HEK293 (cell line): ENCODE measurements at regions not wholly inside any gene's neighbourhood (a gene's known extent, or its start where the extent isn't known, plus 50 kb on each side); places are given as distances from the start of the nearest gene placed in this dataset.

Source experiments
- CTCF ChIA-PET: fragments of 350-600 bp; formaldehyde crosslinking; extraction: SDS; loops from one replicate; lab custom pipeline; 2021; ENCODE audit warnings: antibody characterized with exemption; lab: Yijun Ruan, JAX
- POLR2A ChIA-PET: fragments of 300-600 bp; formaldehyde crosslinking; extraction: SDS; loops from one replicate; lab custom pipeline; 2020; ENCODE audit warnings: antibody characterized with exemption, inconsistent platforms; lab: Yijun Ruan, JAX
- H3K27ac ChIP-seq: fragments of 200-500 bp; sonication (Bioruptor generic); 2 replicates; pipeline ENCODE4 v1.5.1; 2014; ENCODE audit warnings: low read depth, low read length, control low read depth, inconsistent platforms; ENCODE audit errors: extremely low read depth
- H3K36me3 ChIP-seq, 2 experiments: fragments of 200-500 bp in 1 of 2; sonication (Bioruptor generic) in 1 of 2; 1 replicate in 1 of 2; 2 replicates in 1 of 2; pipeline ENCODE4 v1.5.1; 2014 to 2017; ENCODE audit warnings: inconsistent platforms in 2 of 2, low read length in 2 of 2; ENCODE audit not compliant: control insufficient read depth in 2 of 2, insufficient read depth in 1 of 2
- H3K4me1 ChIP-seq: fragments of 200-500 bp; sonication (Bioruptor generic); 2 replicates; pipeline ENCODE4 v1.5.1; 2014; ENCODE audit warnings: mild to moderate bottlenecking, low read length, inconsistent platforms; ENCODE audit not compliant: control insufficient read depth, insufficient read depth
- H3K4me3 ChIP-seq: 2 replicates; pipeline ENCODE4 v1.5.1; 2011; ENCODE audit warnings: low read depth, mild to moderate bottlenecking, control low read depth, low read length, moderate library complexity
- H3K9me3 ChIP-seq: fragments of 200-500 bp; sonication (Bioruptor generic); 2 replicates; pipeline ENCODE4 v1.5.1; 2014; ENCODE audit warnings: low read depth, low read length, inconsistent platforms; ENCODE audit not compliant: control insufficient read depth, insufficient read depth
- ELK4 ChIP-seq: IDR thresholded peaks from 2 replicates; pipeline ENCODE4 v1.6.1; 2011; ENCODE audit warnings: mild to moderate bottlenecking, low read depth, low read length, borderline replicate concordance
- KLF9 ChIP-seq: fragments of 450-650 bp; formaldehyde crosslinking; IDR thresholded peaks from 2 replicates; pipeline ENCODE4 v1.5.1; 2016; ENCODE audit warnings: missing biosample characterization, missing genetic modification characterization, low read depth
- SCRT1 ChIP-seq: fragments of 450-650 bp; formaldehyde crosslinking; IDR thresholded peaks from 2 replicates; pipeline ENCODE4 v1.5.1; 2016; ENCODE audit warnings: missing biosample characterization, missing genetic modification characterization, borderline replicate concordance
- SCRT2 ChIP-seq: fragments of 450-650 bp; formaldehyde crosslinking; IDR thresholded peaks from 2 replicates; pipeline ENCODE4 v1.5.1; 2016; ENCODE audit warnings: missing biosample characterization, missing genetic modification characterization
- SP7 ChIP-seq: fragments of 450-650 bp; formaldehyde crosslinking; IDR thresholded peaks from 2 replicates; pipeline ENCODE4 v1.5.1; 2016; ENCODE audit warnings: missing biosample characterization, missing genetic modification characterization
- WT1 ChIP-seq: fragments of 450-650 bp; formaldehyde crosslinking; IDR thresholded peaks from 2 replicates; pipeline ENCODE4 v1.5.1; 2016; ENCODE audit warnings: missing biosample characterization, missing genetic modification characterization
- ZNF174 ChIP-seq: fragments of 450-650 bp; formaldehyde crosslinking; IDR thresholded peaks from 2 replicates; pipeline ENCODE4 v1.5.0; 2017; ENCODE audit warnings: missing biosample characterization, mild to moderate bottlenecking, missing genetic modification characterization
- ZNF335 ChIP-seq: fragments of 450-650 bp; formaldehyde crosslinking; conservative IDR thresholded peaks from 2 replicates; pipeline ENCODE4 v1.5.1; 2016; ENCODE audit warnings: missing biosample characterization, missing genetic modification characterization
- ZNF366 ChIP-seq: fragments of 450-650 bp; formaldehyde crosslinking; conservative IDR thresholded peaks from 2 replicates; pipeline ENCODE4 v1.5.1; 2016; ENCODE audit warnings: missing biosample characterization, missing genetic modification characterization
- ZNF610 ChIP-seq: fragments of 450-650 bp; formaldehyde crosslinking; IDR thresholded peaks from 2 replicates; pipeline ENCODE4 v1.5.1; 2016; ENCODE audit warnings: missing biosample characterization, missing genetic modification characterization, borderline replicate concordance
- ZNF785 ChIP-seq: fragments of 450-650 bp; formaldehyde crosslinking; IDR thresholded peaks from 2 replicates; pipeline ENCODE4 v1.5.1; 2016; ENCODE audit warnings: missing biosample characterization, missing genetic modification characterization
- TF ChIP-seq, protein P1 (sequence below): fragments of 450-650 bp; formaldehyde crosslinking; IDR thresholded peaks from 2 replicates; pipeline ENCODE4 v1.5.1; 2017; ENCODE audit warnings: missing biosample characterization, missing genetic modification characterization

GRCh38 chr5:126044931-126045565 is 378.2 kb upstream of the GRAMD2B start:
- POLR2A ChIA-PET = interaction anchor here (0.7 kb wide), 1 partner anchor 20 kb away, joined by 8 read pairs; no protein-coding TSS in a partner anchor
- H3K27ac ChIP-seq = no peak overlapping the region
- H3K36me3 ChIP-seq = no peaks in the 10 kb centered on the region
- TF ChIP-seq ZNF335 (tag by site-specific recombination) (0 out of 2 replicates have a peak, but pooled peaks have one; percentile 8), ZNF366 (tag by site-specific recombination) (peak; percentile 28; the same call in 1 of the 2 replicates), ELK4 (no peak), SCRT1 (tag by site-specific recombination) (peak; percentile 36; the same call in 1 of the 2 replicates), SP7 (tag by site-specific recombination) (peak; percentile 92), KLF9 (no peak)
- TF ChIP-seq, protein P1, sequence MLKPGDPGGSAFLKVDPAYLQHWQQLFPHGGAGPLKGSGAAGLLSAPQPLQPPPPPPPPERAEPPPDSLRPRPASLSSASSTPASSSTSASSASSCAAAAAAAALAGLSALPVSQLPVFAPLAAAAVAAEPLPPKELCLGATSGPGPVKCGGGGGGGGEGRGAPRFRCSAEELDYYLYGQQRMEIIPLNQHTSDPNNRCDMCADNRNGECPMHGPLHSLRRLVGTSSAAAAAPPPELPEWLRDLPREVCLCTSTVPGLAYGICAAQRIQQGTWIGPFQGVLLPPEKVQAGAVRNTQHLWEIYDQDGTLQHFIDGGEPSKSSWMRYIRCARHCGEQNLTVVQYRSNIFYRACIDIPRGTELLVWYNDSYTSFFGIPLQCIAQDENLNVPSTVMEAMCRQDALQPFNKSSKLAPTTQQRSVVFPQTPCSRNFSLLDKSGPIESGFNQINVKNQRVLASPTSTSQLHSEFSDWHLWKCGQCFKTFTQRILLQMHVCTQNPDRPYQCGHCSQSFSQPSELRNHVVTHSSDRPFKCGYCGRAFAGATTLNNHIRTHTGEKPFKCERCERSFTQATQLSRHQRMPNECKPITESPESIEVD (tag by site-specific recombination) = peak; percentile 77
- no peak overlapping the region for H3K4me3 ChIP-seq
- no peaks in the 10 kb centered on the region for H3K9me3 ChIP-seq
- peaks cover 13% of the 10 kb centered on the region for H3K4me1 ChIP-seq
- CTCF ChIA-PET = interaction anchor here (0.6 kb wide), 1 partner anchor 567 kb away, joined by 4 read pairs; no protein-coding TSS in a partner anchor

- Histone ChIP-seq H3K36me3 (no peaks in the 10 kb centered on the region), H3K9me3 (no peaks in the 10 kb centered on the region), H3K4me1 (peaks cover 13% of the 10 kb centered on the region), H3K4me3 (no peak overlapping the region), H3K27ac (no peak overlapping the region)
- ChIA-PET CTCF (no interaction called here), POLR2A (no interaction called here)
- TF ChIP-seq ZNF785 (tag by site-specific recombination) = no peak
- TF ChIP-seq, protein P1 (tag by site-specific recombination) = peak; percentile 36; the same call in 1 of the 2 replicates
- TF ChIP-seq ZNF610 = no peak
Measured at GRCh38 chr5:126046318-126046717, 376.9 kb upstream of the GRAMD2B start.

GRCh38 chr5:126046846-126047571 is 376.2 kb upstream of the GRAMD2B start:
- POLR2A ChIA-PET = no interaction called here
- TF ChIP-seq SCRT2 (peak; percentile 80), ZNF174 (no peak), SCRT1 (tag by site-specific recombination) (0 out of 2 replicates have a peak, but pooled peaks have one; percentile 36), WT1 (tag by site-specific recombination) (0 out of 2 replicates have a peak, but pooled peaks have one; percentile 23)
- CTCF ChIA-PET = no interaction called here

More at GRCh38 chr5:126046846-126047571, 376.2 kb upstream of the GRAMD2B start:
- no peaks in the 10 kb centered on the region for H3K36me3 ChIP-seq
- no peak overlapping the region for H3K4me3 ChIP-seq
- no peak overlapping the region for H3K27ac ChIP-seq
- no peaks in the 10 kb centered on the region for H3K9me3 ChIP-seq
- peaks cover 13% of the 10 kb centered on the region for H3K4me1 ChIP-seq
